ENCODE measurements at regions not wholly inside any gene's neighbourhood (a gene's known extent, or its start where the extent isn't known, plus 50 kb on each side); places are given as distances from the start of the nearest gene placed in this dataset.

DNA sequence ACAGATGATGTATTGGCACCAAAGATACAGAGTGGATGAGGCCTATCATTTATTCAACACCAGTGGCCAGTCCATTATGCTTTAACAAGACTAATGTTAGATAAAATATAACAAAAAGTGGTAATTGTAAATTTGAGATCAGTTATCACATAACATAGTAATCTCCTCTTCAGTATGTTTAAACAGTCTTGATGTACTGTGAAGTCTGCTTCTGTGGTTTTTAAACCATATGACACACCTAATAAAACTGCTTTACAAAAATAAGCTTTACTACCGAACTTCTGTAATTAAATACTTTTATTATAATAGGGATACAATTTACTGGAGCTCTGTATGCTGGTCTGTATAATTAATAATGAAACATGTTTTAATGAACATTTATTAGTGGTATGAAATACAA is 2156.1 kb upstream of the CELF4 start:
- TF ChIP-seq CTCF (IDR thresholded peaks at IDR 0.05) (no peak), POLR2A (IDR thresholded peaks at IDR 0.05) (no peak)

All from testis (tissue), 2 donors.